ENCODE measurements at regions not wholly inside any gene's neighbourhood (a gene's known extent, or its start where the extent isn't known, plus 50 kb on each side); places are given as distances from the start of the nearest gene placed in this dataset.

DNA sequence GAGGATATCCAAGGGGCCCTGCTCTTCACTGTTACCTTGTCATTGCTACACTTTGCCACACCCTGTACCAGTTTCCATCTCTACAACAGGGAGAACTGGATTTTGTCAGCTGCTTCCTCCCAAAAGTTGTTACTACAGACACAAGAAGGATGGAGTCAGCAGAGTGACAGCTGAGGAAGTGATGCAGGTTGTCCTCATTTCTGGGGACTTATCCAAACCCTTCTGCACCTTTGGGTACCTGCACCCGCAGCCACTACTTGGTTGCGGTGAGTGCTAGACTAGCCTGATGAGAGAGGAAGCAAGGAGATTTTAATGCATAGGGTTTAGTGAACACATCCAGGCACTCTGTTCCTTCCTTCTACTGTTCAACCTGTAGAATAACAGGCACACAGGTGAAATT lies 281.0 kb downstream of the RPS24 start:
- TF ChIP-seq, protein P1, sequence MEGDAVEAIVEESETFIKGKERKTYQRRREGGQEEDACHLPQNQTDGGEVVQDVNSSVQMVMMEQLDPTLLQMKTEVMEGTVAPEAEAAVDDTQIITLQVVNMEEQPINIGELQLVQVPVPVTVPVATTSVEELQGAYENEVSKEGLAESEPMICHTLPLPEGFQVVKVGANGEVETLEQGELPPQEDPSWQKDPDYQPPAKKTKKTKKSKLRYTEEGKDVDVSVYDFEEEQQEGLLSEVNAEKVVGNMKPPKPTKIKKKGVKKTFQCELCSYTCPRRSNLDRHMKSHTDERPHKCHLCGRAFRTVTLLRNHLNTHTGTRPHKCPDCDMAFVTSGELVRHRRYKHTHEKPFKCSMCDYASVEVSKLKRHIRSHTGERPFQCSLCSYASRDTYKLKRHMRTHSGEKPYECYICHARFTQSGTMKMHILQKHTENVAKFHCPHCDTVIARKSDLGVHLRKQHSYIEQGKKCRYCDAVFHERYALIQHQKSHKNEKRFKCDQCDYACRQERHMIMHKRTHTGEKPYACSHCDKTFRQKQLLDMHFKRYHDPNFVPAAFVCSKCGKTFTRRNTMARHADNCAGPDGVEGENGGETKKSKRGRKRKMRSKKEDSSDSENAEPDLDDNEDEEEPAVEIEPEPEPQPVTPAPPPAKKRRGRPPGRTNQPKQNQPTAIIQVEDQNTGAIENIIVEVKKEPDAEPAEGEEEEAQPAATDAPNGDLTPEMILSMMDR (conservative IDR thresholded peaks at IDR 0.05 in 1 of 2, IDR thresholded peaks at IDR 0.05 in 1 of 2; ENCODE audit: low read depth in 1 of 2, low read length in 2 of 2) = no peak
- no peak for TF ChIP-seq EZH2 (IDR thresholded peaks at IDR 0.05; ENCODE audit: low read length, missing control alignments)
